ENCODE measurements at regions not wholly inside any gene's neighbourhood (a gene's known extent, or its start where the extent isn't known, plus 50 kb on each side); places are given as distances from the start of the nearest gene placed in this dataset.

- no peak for TF ChIP-seq POLR2A (IDR thresholded peaks at IDR 0.05)
- TF ChIP-seq CTCF (IDR thresholded peaks at IDR 0.05), result no peak
These were observed 59.7 kb upstream of the RBFOX2 start for GRCh38 chr22:36088292-36088691.

GRCh38 chr22:36087784-36088183 lies 59.2 kb upstream of the RBFOX2 start:
- WGBS, 4 donors, result 93 to 96% (median 94%) methylated on average over 5 of the region's 5 CpGs
- DNase-seq (no peak), ATAC-seq (no peak)
- H3K36me3 ChIP-seq, result no peaks in the 10 kb centered on the region
- no peaks in the 10 kb centered on the region for H3K9me3 ChIP-seq
- intact Hi-C loops (cut with DNase I), result no loop called here
- TF ChIP-seq CTCF (IDR thresholded peaks at IDR 0.05) (no peak), POLR2A (IDR thresholded peaks at IDR 0.05) (no peak)
- no peaks in the 10 kb centered on the region for H3K4me1 ChIP-seq
- H3K27ac ChIP-seq, result no peak overlapping the region
- H3K4me3 ChIP-seq, result no peak overlapping the region
- no peaks in the 10 kb centered on the region for H3K27me3 ChIP-seq

More at GRCh38 chr22:36088292-36088691, 59.7 kb upstream of the RBFOX2 start:
- H3K36me3 ChIP-seq, result no peaks in the 10 kb centered on the region
- no peak overlapping the region for H3K27ac ChIP-seq
- H3K4me1 ChIP-seq, result no peaks in the 10 kb centered on the region
- no peaks in the 10 kb centered on the region for H3K27me3 ChIP-seq
- DNase-seq (no peak), ATAC-seq (no peak)
- whole genome bisulfite sequencing, 4 donors, result 83 to 91% (median 90%) methylated on average over 6 of the region's 6 CpGs
- no peak overlapping the region for H3K4me3 ChIP-seq
- no peaks in the 10 kb centered on the region for H3K9me3 ChIP-seq
- intact Hi-C loops (cut with DNase I), result no loop called here

- Histone ChIP-seq H3K36me3 (no peaks in the 10 kb centered on the region), H3K4me3 (no peak overlapping the region), H3K9me3 (no peaks in the 10 kb centered on the region), H3K4me1 (no peaks in the 10 kb centered on the region), H3K27me3 (no peaks in the 10 kb centered on the region), H3K27ac (no peak overlapping the region)
- intact Hi-C loops (cut with DNase I), result no loop called here
- WGBS, 4 donors, result 92 to 97% (median 95%) methylated on average over 12 to 13 of the region's 13 CpGs
- ATAC-seq (no peak), DNase-seq (no peak)
- TF ChIP-seq POLR2A (IDR thresholded peaks at IDR 0.05) (no peak), CTCF (IDR thresholded peaks at IDR 0.05) (no peak)
These were observed 58.1 kb upstream of the RBFOX2 start for GRCh38 chr22:36086629-36087254.

GRCh38 chr22:36086170-36086490 lies 57.5 kb upstream of the RBFOX2 start:
- Histone ChIP-seq H3K9me3 (no peaks in the 10 kb centered on the region), H3K4me1 (no peaks in the 10 kb centered on the region), H3K4me3 (no peak overlapping the region), H3K27me3 (no peaks in the 10 kb centered on the region), H3K27ac (no peak overlapping the region), H3K36me3 (no peaks in the 10 kb centered on the region)
- no peak for TF ChIP-seq POLR2A (IDR thresholded peaks at IDR 0.05)
- no peak for TF ChIP-seq CTCF (IDR thresholded peaks at IDR 0.05)
- intact Hi-C loops (cut with DNase I), result no loop called here
- DNase-seq (no peak), ATAC-seq (no peak)
- WGBS, 4 donors, result 84 to 90% (median 88%) methylated on average over 6 of the region's 6 CpGs

All from heart left ventricle (tissue), 16 donors.